NK-92 treated with Interleukin-12 subunit alpha and Interleukin-12 subunit beta, amount 100 ng/mL, for 24 hours (cell line): ENCODE measurements at regions not wholly inside any gene's neighbourhood (a gene's known extent, or its start where the extent isn't known, plus 50 kb on each side); places are given as distances from the start of the nearest gene placed in this dataset.

Experiments used
- DNase-seq: peaks from one replicate; lab custom pipeline; 2025; lab: John Stamatoyannopoulos, UW

GRCh38 chr4:1463088-1463926 is 57.1 kb upstream of the NKX1-1 start:
- DNase-seq = no peak

GRCh38 chr4:1462768-1463075 is 56.5 kb upstream of the NKX1-1 start:
- no peak for DNase-seq

GRCh38 chr4:1462009-1462767 is 55.9 kb upstream of the NKX1-1 start:
- no peak for DNase-seq

GRCh38 chr4:1460967-1461868 is 55.0 kb upstream of the NKX1-1 start:
- no peak for DNase-seq

- no peak for DNase-seq
These were observed 53.7 kb upstream of the NKX1-1 start for GRCh38 chr4:1459722-1460511.

GRCh38 chr4:1459081-1459721 is 53.0 kb upstream of the NKX1-1 start:
- DNase-seq = no peak

GRCh38 chr4:1458581-1458980 is 52.3 kb upstream of the NKX1-1 start:
- DNase-seq = no peak
